H9 (cell line): ENCODE measurements at regions not wholly inside any gene's neighbourhood (a gene's known extent, or its start where the extent isn't known, plus 50 kb on each side); places are given as distances from the start of the nearest gene placed in this dataset.

ENCODE experiments used
- DNase-seq: peaks from one replicate; pipeline ENCODE4 v3.0.0-alpha.2; 2017
- H2AFZ ChIP-seq: one replicate; pipeline ENCODE4 v1.6.1; 2013; ENCODE audit warnings: mild to moderate bottlenecking, low read length, control low read depth, moderate library complexity
- H2AK5ac ChIP-seq: 2 replicates; pipeline ENCODE4 v1.6.1; 2013; ENCODE audit warnings: low read length, control low read depth, mixed read lengths; ENCODE audit not compliant: insufficient read length
- H2BK120ac ChIP-seq: one replicate; pipeline ENCODE4 v1.6.1; 2013; ENCODE audit warnings: low read depth, mild to moderate bottlenecking, low read length, control low read depth, inconsistent platforms; ENCODE audit not compliant: poor library complexity, severe bottlenecking
- H2BK12ac ChIP-seq: 2 replicates; pipeline ENCODE4 v1.6.1; 2013; ENCODE audit warnings: low read length, control low read depth, mixed read lengths, low read depth; ENCODE audit not compliant: insufficient read length
- H2BK15ac ChIP-seq: 2 replicates; pipeline ENCODE4 v1.6.1; 2013; ENCODE audit warnings: low read depth, low read length, control low read depth
- H2BK20ac ChIP-seq: one replicate; pipeline ENCODE4 v1.6.1; 2013; ENCODE audit warnings: low read depth, mild to moderate bottlenecking, low read length, control low read depth, inconsistent platforms; ENCODE audit not compliant: poor library complexity, severe bottlenecking
- H2BK5ac ChIP-seq: 2 replicates; pipeline ENCODE4 v1.6.1; 2013; ENCODE audit warnings: low read length, control low read depth, mixed read lengths; ENCODE audit not compliant: insufficient read length
- H3K14ac ChIP-seq: 2 replicates; pipeline ENCODE4 v1.6.1; 2013; ENCODE audit warnings: low read length, control low read depth; ENCODE audit not compliant: insufficient read depth
- H3K18ac ChIP-seq: 2 replicates; pipeline ENCODE4 v1.6.1; 2013; ENCODE audit warnings: low read depth, mild to moderate bottlenecking, mixed read lengths, low read length, control low read depth; ENCODE audit not compliant: insufficient read length
- H3K23ac ChIP-seq: 2 replicates; pipeline ENCODE4 v1.6.1; 2013; ENCODE audit warnings: low read length, control low read depth, mixed read lengths, low read depth; ENCODE audit not compliant: insufficient read length
- H3K23me2 ChIP-seq: 2 replicates; pipeline ENCODE4 v1.6.1; 2013; ENCODE audit warnings: low read depth, mild to moderate bottlenecking, mixed read lengths, low read length, control low read depth; ENCODE audit not compliant: insufficient read length, poor library complexity, severe bottlenecking
- H3K27ac ChIP-seq: 2 replicates; pipeline ENCODE4 v1.5.1; 2013; ENCODE audit warnings: low read length, control low read depth, mixed read lengths, low read depth; ENCODE audit not compliant: insufficient read length
- H3K27me3 ChIP-seq: 2 replicates; pipeline ENCODE4 v1.6.1; 2013; ENCODE audit warnings: low read length, control low read depth, inconsistent platforms; ENCODE audit not compliant: insufficient read depth
- H3K4ac ChIP-seq: 2 replicates; pipeline ENCODE4 v1.6.1; 2013; ENCODE audit warnings: low read depth, mild to moderate bottlenecking, control low read depth, inconsistent platforms, low read length, moderate library complexity
- H3K4me1 ChIP-seq: 2 replicates; pipeline ENCODE4 v1.6.1; 2013; ENCODE audit warnings: low read length, control low read depth, inconsistent platforms; ENCODE audit not compliant: insufficient read depth
- H3K4me2 ChIP-seq: 2 replicates; pipeline ENCODE4 v1.6.1; 2013; ENCODE audit warnings: low read length, control low read depth, mixed read lengths; ENCODE audit not compliant: insufficient read length, insufficient read depth
- H3K56ac ChIP-seq: 2 replicates; pipeline ENCODE4 v1.6.1; 2013; ENCODE audit warnings: low read depth, mild to moderate bottlenecking, mixed read lengths, low read length, control low read depth; ENCODE audit not compliant: insufficient read length
- H3K79me1 ChIP-seq: 2 replicates; pipeline ENCODE4 v1.6.1; 2013; ENCODE audit warnings: low read depth, mild to moderate bottlenecking, moderate library complexity, low read length, control low read depth, inconsistent platforms; ENCODE audit not compliant: insufficient read depth, poor library complexity, severe bottlenecking
- H3K79me2 ChIP-seq: 2 replicates; pipeline ENCODE4 v1.6.1; 2013; ENCODE audit warnings: low read length, control low read depth, inconsistent platforms; ENCODE audit not compliant: insufficient read depth
- H3K9ac ChIP-seq: 2 replicates; pipeline ENCODE4 v1.6.1; 2013; ENCODE audit warnings: low read length, control low read depth, mixed read lengths; ENCODE audit not compliant: insufficient read length; ENCODE audit errors: extremely low read depth
- H3K9me3 ChIP-seq: one replicate; pipeline ENCODE4 v1.6.1; 2013; ENCODE audit warnings: low read depth, low read length, inconsistent platforms; ENCODE audit not compliant: control insufficient read depth
- H3T11ph ChIP-seq: one replicate; pipeline ENCODE4 v1.6.1; 2013; ENCODE audit warnings: mild to moderate bottlenecking, low read length, control low read depth, inconsistent platforms
- H4K20me1 ChIP-seq: one replicate; pipeline ENCODE4 v1.6.1; 2013; ENCODE audit not compliant: control insufficient read depth, insufficient read length, insufficient read depth
- H4K5ac ChIP-seq: 2 replicates; pipeline ENCODE4 v1.6.1; 2013; ENCODE audit warnings: low read depth, mild to moderate bottlenecking, mixed read lengths, low read length, control low read depth; ENCODE audit not compliant: insufficient read length
- H4K8ac ChIP-seq: replicated peaks from 2 replicates; pipeline ENCODE4 v1.6.1; 2013; ENCODE audit warnings: low read length, control low read depth, mixed read lengths, low read depth; ENCODE audit not compliant: insufficient read length
- H4K91ac ChIP-seq: 2 replicates; pipeline ENCODE4 v1.6.1; 2013; ENCODE audit warnings: low read depth, mild to moderate bottlenecking, moderate library complexity, mixed read lengths, low read length, control low read depth; ENCODE audit not compliant: insufficient read length
- H3K27ac Mint-ChIP-seq, 3 experiments: 2 replicates in 2 of 3; 3 replicates in 1 of 3; pipeline ENCODE4 v1.8.0; 2020 to 2021; ENCODE audit warnings: mixed read lengths in 3 of 3, mild to moderate bottlenecking in 1 of 3, moderate library complexity in 1 of 3
- H3K27me3 Mint-ChIP-seq: 2 replicates; pipeline ENCODE4 v1.8.0; 2021; ENCODE audit warnings: low read depth, mild to moderate bottlenecking, moderate library complexity, mixed read lengths
- H3K36me3 Mint-ChIP-seq, 3 experiments: 2 replicates in 2 of 3; 3 replicates in 1 of 3; pipeline ENCODE4 v1.8.0; 2020 to 2021; ENCODE audit warnings: low read depth in 3 of 3, mixed read lengths in 3 of 3; ENCODE audit not compliant: insufficient read depth in 1 of 3
- H3K4me1 Mint-ChIP-seq, 2 experiments: 2 replicates each; pipeline ENCODE4 v1.8.0; 2020; ENCODE audit warnings: mixed read lengths in 2 of 2
- H3K4me3 Mint-ChIP-seq, 2 experiments: 2 replicates in 1 of 2; 3 replicates in 1 of 2; pipeline ENCODE4 v1.8.0; 2020 to 2021; ENCODE audit warnings: mild to moderate bottlenecking in 2 of 2, mixed read lengths in 2 of 2, moderate library complexity in 1 of 2
- H3K9me3 Mint-ChIP-seq, 2 experiments: 2 replicates in 1 of 2; 3 replicates in 1 of 2; pipeline ENCODE4 v1.8.0; 2020; ENCODE audit warnings: mild to moderate bottlenecking in 2 of 2, mixed read lengths in 2 of 2, moderate library complexity in 1 of 2
- TF ChIP-seq, protein P1 (sequence below): fragments of 200-600 bp; sonication (generic); conservative IDR thresholded peaks from 3 replicates; pipeline ENCODE4 v1.8.0; 2021; ENCODE audit warnings: antibody characterized with exemption, mild to moderate bottlenecking

DNA sequence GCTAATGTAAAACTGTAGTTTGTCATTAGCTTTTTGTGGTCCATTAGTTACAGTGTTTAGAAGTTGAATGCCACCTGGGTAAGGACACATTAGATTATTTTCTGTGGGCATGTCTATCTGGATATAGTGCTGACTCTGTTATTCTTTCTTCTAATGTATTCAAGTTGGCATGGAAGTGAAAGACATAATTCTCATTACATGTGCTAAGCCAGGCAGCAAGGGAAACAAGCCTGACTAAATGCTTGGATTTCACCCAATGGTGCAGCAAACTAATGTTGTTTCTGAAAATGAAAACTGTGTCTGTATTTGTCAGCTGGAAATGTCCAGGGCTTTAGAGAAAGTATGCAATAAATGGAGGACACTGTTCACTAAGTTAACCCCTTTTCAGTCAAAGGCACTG is 100.7 kb downstream of the NUP35 start:
- H3K36me3 Mint-ChIP-seq: 0 out of 7 replicates have a peak, but pooled peaks cover 0 to 2% (median 0%) of the 10 kb centered on the region in 3 experiments
- no peaks in the 10 kb centered on the region; a peak in 1 of 5 replicates for H3K9me3 Mint-ChIP-seq
- H3K4me1 Mint-ChIP-seq: peaks cover 3 to 7% of the 10 kb centered on the region in 2 experiments
- Histone ChIP-seq H3K18ac (no peak overlapping the region), H4K91ac (no peak overlapping the region), H3K79me2 (no peaks in the 10 kb centered on the region), H2AK5ac (no peak overlapping the region), H3K4me1 (no peaks in the 10 kb centered on the region; the same call in 1 of the 2 replicates), H3K79me1 (no peaks in the 10 kb centered on the region), H4K20me1 (no peaks in the 10 kb centered on the region), H3K14ac (no peak overlapping the region), H4K5ac (no peak overlapping the region), H3K23me2 (no peaks in the 10 kb centered on the region), H2BK12ac (no peak overlapping the region), H3K9ac (no peak overlapping the region), H2BK5ac (no peak overlapping the region), H3K4ac (no peak overlapping the region), H4K8ac (no peak overlapping the region), H2BK120ac (no peak overlapping the region), H3K4me2 (no peak overlapping the region), H2AFZ (no peak overlapping the region), H3K9me3 (no peaks in the 10 kb centered on the region), H3K27me3 (no peaks in the 10 kb centered on the region), H3T11ph (no peak overlapping the region), H3K56ac (no peak overlapping the region), H3K23ac (no peak overlapping the region), H2BK20ac (no peak overlapping the region), H3K27ac (no peak overlapping the region), H2BK15ac (no peak overlapping the region)
- DNase-seq: no peak
- H3K4me3 Mint-ChIP-seq: no peak overlapping the region
- no peak overlapping the region for H3K27ac Mint-ChIP-seq
- TF ChIP-seq, protein P1, sequence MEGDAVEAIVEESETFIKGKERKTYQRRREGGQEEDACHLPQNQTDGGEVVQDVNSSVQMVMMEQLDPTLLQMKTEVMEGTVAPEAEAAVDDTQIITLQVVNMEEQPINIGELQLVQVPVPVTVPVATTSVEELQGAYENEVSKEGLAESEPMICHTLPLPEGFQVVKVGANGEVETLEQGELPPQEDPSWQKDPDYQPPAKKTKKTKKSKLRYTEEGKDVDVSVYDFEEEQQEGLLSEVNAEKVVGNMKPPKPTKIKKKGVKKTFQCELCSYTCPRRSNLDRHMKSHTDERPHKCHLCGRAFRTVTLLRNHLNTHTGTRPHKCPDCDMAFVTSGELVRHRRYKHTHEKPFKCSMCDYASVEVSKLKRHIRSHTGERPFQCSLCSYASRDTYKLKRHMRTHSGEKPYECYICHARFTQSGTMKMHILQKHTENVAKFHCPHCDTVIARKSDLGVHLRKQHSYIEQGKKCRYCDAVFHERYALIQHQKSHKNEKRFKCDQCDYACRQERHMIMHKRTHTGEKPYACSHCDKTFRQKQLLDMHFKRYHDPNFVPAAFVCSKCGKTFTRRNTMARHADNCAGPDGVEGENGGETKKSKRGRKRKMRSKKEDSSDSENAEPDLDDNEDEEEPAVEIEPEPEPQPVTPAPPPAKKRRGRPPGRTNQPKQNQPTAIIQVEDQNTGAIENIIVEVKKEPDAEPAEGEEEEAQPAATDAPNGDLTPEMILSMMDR: no peak
- H3K27me3 Mint-ChIP-seq: no peaks in the 10 kb centered on the region
